ENCODE measurements at regions not wholly inside any gene's neighbourhood (a gene's known extent, or its start where the extent isn't known, plus 50 kb on each side); places are given as distances from the start of the nearest gene placed in this dataset.

DNA sequence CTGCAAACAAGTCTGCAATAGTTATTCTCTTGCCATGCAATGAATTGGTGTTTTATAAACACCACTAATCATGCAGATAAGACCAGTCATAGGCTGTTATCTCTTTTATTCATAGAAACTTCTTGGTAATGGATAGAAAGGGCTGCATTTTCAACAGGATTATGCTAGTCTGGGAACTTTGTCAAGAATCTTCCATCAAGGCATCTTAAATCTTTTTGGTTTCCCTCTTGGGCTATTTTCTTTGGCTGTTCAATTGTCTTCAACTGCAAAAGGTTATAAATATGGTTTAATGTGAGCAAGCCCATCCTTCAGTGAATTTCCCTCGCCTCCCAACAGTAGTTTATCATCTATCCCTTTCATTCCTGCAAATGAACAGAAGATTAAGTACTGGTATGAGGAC is 59.0 kb upstream of the MINAR1 start:
- no peak overlapping the region for H3K4me3 ChIP-seq (ENCODE audit: low read depth, low read length)
- TF ChIP-seq CTCF (IDR thresholded peaks at IDR 0.05; ENCODE audit: low read depth, low read length) = no peak

GRCh38 chr15:79373728-79374127 is 58.4 kb upstream of the MINAR1 start:
- TF ChIP-seq CTCF (IDR thresholded peaks at IDR 0.05; ENCODE audit: low read depth, low read length) = no peak
- no peak overlapping the region for H3K4me3 ChIP-seq (ENCODE audit: low read depth, low read length)

- no peak overlapping the region for H3K4me3 ChIP-seq (ENCODE audit: low read depth, low read length)
- TF ChIP-seq CTCF (IDR thresholded peaks at IDR 0.05; ENCODE audit: low read depth, low read length) = no peak
Observed at GRCh38 chr15:79376383-79376782, 55.8 kb upstream of the MINAR1 start.

DNA sequence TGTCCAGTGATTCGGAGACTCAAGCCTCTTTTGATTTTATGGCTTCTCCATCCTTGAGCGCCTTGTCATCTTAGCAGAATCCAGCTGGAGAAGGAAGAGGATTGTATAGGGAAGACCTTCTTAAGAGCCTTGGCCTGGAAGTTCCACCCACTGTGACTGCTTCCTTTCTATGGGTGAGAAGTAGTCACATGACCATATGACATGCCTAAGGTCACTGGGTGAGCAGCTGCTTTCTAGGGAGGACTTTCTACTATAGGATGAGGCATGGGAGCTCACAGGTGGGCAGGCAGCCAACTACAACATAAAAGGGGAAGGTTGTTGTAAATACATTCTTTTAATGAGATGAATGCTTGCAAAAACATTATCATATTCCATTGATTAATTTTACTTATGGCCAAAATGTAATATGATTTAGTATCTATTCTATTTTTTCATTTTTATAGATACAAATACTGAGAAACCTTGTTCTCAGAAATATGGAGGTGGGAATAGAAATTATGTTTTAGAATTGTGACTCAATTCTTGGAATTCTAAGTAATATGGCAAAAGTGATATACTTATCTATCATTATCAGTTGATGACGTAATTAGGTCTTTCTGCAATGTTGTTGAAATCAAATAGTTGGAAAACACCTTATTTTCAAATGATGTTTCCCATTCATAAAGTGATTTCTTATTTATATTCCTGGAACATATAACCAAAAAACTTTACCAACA is 53.6 kb upstream of the MINAR1 start:
- TF ChIP-seq CTCF (IDR thresholded peaks at IDR 0.05; ENCODE audit: low read depth, low read length) = no peak
- H3K4me3 ChIP-seq (ENCODE audit: low read depth, low read length) = no peak overlapping the region

GRCh38 chr15:79380755-79381497 is 51.2 kb upstream of the MINAR1 start:
- peak; percentile 78 for TF ChIP-seq CTCF (IDR thresholded peaks at IDR 0.05; ENCODE audit: low read depth, low read length)
- no peak overlapping the region for H3K4me3 ChIP-seq (ENCODE audit: low read depth, low read length)

GRCh38 chr15:79381593-79381992 is 50.5 kb upstream of the MINAR1 start:
- no peak for TF ChIP-seq CTCF (IDR thresholded peaks at IDR 0.05; ENCODE audit: low read depth, low read length)

More at GRCh38 chr15:79381593-79381992, 50.5 kb upstream of the MINAR1 start:
- no peak overlapping the region for H3K4me3 ChIP-seq (ENCODE audit: low read depth, low read length)

Data from WI38 (cell line).